ENCODE measurements at regions not wholly inside any gene's neighbourhood (a gene's known extent, or its start where the extent isn't known, plus 50 kb on each side); places are given as distances from the start of the nearest gene placed in this dataset.

- TF ChIP-seq CTCF (conservative IDR thresholded peaks at IDR 0.05) = no peak
- no peak for TF ChIP-seq ZFX (IDR thresholded peaks at IDR 0.05)
Measured at GRCh38 chr5:68544091-68544647, 328.6 kb downstream of the PIK3R1 start.
